ENCODE measurements at regions not wholly inside any gene's neighbourhood (a gene's known extent, or its start where the extent isn't known, plus 50 kb on each side); places are given as distances from the start of the nearest gene placed in this dataset.

DNA sequence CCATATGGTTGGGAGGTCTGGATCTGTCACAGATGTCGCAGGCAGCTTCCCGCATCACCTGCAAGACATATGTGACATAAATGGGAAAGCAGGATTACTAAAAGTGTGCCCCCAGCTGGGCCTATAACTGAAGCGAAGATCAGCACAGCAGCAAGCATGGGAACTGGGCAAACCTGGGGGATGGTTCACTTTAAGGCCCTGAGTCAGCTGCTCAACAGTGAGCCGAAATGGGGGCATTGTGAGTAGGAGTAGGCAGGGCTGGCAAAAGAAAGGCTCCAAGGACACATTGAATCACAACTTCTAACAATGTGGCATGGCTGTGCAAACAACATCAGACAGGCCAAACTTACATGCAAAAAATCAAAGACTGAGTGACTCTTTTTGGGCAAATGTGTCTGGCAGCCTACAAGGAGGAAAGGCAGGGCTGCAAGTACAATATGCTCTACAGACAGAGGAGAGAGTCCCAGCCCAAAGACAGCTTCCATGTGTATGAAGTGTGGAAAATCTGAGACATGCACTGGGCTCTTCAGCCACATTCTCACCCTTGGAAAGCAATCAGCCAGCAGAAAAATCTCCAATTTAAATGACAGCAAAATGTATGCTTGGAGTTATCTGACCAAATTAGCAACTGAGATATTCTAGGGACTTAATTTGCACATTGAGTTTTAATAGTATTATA, 531.0 kb upstream of the MMS22L start:
- no peak overlapping the region for H3K4me3 ChIP-seq (ENCODE audit: low read length)
- no peak for TF ChIP-seq ZNF274 (IDR thresholded peaks at IDR 0.05; ENCODE audit: low read depth, low read length)

DNA sequence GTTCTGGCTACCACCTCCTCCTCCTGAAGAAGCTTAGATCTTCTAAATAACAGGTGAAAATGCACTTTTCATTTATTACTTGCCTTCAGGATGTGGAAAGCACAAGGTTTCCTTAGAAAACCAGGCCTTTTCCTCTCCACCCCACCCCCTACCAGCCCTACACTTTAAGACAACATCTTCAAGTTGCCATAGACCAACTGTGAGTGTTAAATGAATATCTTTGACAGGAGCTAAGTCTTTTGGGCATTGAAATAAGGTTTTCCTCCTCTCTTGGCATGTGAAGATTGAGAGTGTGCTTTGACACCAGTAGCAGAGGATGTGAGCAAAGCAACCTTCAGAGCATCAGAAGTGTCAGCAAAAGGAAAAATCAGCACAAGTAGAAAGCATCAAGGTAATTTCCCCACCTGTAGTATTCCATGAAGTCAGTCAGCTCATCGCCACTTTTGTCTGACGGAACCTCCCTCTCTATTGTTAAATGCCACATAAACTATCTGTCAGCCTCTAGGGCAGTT, 532.3 kb upstream of the MMS22L start:
- no peak for TF ChIP-seq ZNF274 (IDR thresholded peaks at IDR 0.05; ENCODE audit: low read depth, low read length)
- H3K4me3 ChIP-seq (ENCODE audit: low read length) = no peak overlapping the region

DNA sequence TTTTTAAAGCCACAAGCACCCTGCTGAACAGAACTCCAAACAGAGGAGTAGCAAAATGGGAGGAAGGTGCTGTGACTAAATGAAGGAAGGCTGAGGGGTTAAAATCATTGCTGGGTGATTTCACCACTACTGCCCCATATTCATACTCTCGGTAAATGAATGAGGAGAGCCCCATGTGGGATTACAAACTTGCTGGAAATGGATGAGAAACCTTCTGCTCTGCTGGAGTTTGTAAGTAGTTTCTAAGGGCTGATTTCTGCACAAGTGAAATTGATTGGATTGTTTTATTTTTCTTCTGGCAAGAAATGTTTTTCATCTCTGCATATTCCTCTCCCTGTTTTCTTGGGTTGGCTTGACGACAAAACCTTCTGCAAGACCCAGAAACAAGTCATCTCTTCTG, 533.5 kb upstream of the MMS22L start:
- no peak for TF ChIP-seq ZNF274 (IDR thresholded peaks at IDR 0.05; ENCODE audit: low read depth, low read length)
- no peak overlapping the region for H3K4me3 ChIP-seq (ENCODE audit: low read length)

DNA sequence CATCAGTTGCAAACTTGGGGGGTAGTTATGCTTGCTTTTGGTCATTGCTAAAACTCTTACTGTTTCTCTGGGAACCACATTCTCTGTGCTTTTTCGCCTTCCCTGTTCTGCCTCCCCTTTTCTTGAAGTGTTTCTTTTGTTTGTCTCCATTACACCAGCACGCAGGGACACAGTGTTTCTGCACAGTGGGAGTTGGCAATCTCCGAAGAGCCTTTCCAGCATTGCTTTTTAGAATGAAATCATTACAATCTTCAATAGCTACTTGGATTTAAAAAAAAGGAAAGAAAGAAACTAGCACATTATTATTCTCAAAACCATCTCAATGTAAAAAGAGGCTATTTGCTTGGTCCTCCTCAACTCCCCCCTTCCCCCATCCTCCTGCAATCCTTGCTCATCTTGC, 536.7 kb upstream of the MMS22L start:
- no peak for TF ChIP-seq ZNF274 (IDR thresholded peaks at IDR 0.05; ENCODE audit: low read depth, low read length)
- H3K4me3 ChIP-seq (ENCODE audit: low read length) = no peak overlapping the region

DNA sequence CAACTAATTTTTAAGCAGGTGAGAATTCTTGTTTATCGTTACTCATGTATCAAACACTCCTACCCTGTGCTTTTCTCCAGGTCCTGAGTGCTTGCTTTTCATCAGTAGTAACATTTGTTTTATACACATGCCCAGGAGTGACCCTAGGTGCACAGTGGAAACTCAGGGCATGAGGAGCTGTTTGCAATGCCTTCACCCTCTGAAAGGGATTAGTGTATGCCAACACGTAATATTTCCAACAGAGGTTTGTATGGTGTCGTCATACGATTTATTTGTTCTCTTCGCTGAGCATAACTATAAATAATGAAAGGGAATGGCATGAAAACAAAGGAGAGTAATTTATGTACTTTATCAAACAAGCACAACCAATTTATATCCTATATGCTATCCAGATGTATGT, 537.4 kb upstream of the MMS22L start:
- H3K4me3 ChIP-seq (ENCODE audit: low read length) = no peak overlapping the region
- no peak for TF ChIP-seq ZNF274 (IDR thresholded peaks at IDR 0.05; ENCODE audit: low read depth, low read length)

DNA sequence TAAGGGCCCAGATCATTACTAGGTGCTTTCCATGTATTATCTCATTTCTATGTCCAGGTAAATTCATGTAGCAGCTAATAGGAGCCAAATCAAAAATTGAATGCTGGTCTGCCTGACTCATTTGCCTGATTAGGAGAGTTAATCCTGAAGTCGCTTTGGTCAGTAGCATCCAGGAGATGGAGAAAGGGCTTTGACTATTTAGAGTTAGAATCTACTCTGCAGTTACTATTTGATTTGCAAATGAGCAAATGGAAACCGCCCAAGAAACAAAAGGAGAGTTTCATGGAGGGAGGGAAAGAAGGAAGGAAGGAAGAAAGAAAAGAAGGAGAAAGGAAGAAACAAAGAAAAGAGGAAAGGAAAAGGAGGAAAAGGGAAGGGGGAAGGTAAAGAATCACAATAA, 539.6 kb upstream of the MMS22L start:
- no peak for TF ChIP-seq ZNF274 (IDR thresholded peaks at IDR 0.05; ENCODE audit: low read depth, low read length)
- H3K4me3 ChIP-seq (ENCODE audit: low read length) = no peak overlapping the region

DNA sequence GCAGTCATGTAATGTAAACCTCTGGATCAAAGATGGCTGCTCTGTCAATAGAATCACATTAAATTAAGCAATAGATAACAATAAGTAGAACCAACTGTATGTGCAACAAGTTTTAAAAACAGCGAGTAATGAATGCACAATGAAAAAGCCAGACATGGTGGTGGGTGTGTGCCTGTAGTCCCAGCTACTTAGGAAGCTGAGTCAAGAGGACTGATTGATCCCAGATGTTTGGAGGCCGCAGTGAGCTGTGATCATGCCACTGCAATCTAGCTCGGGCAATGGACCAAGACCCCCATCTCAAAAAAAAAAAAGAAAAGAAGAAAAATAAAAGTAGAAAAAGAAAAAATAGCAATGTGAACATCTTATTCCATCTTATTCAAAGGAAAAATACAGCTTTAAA, 558.7 kb upstream of the MMS22L start:
- H3K4me3 ChIP-seq (ENCODE audit: low read length) = no peak overlapping the region
- no peak for TF ChIP-seq ZNF274 (IDR thresholded peaks at IDR 0.05; ENCODE audit: low read depth, low read length)

DNA sequence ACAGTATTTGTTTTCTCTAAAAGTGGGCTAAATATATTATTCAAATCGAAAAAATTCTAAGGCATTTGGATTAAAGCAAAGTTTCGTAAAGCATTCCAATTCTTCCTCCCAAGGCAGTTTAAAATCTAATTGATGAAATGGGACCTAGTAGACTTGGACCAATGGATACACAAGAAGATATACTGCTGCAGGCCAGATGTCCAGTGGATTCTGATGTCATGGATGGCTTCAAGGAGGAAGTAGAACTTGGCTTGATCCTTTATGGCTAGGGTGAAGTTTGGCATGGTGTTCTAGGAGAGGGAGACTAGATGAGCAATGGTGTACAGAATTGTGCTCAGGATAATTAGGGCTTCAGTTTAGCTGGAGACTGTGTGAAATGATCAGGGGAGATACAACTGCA, 559.5 kb upstream of the MMS22L start:
- H3K4me3 ChIP-seq (ENCODE audit: low read length) = no peak overlapping the region
- TF ChIP-seq ZNF274 (IDR thresholded peaks at IDR 0.05; ENCODE audit: low read depth, low read length) = no peak

DNA sequence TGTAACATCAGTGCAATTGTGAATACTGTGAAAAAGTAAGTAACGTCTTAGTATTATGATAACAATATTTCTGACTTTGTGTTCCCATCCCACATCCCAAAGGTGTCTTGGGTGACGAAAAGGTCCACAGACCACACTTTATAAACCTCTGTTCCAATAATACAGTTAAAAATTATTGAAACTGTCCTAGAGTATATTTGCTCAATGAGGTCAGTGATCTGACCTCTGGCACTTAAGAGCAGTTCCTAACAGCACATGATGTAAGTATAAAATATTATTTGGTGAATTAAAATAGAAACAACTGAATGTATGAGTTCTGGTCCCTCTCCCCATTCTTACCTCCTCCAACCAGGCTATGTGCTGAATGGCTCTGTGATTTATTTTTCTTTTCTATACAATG, 566.4 kb upstream of the MMS22L start:
- TF ChIP-seq ZNF274 (IDR thresholded peaks at IDR 0.05; ENCODE audit: low read depth, low read length) = no peak
- H3K4me3 ChIP-seq (ENCODE audit: low read length) = no peak overlapping the region

DNA sequence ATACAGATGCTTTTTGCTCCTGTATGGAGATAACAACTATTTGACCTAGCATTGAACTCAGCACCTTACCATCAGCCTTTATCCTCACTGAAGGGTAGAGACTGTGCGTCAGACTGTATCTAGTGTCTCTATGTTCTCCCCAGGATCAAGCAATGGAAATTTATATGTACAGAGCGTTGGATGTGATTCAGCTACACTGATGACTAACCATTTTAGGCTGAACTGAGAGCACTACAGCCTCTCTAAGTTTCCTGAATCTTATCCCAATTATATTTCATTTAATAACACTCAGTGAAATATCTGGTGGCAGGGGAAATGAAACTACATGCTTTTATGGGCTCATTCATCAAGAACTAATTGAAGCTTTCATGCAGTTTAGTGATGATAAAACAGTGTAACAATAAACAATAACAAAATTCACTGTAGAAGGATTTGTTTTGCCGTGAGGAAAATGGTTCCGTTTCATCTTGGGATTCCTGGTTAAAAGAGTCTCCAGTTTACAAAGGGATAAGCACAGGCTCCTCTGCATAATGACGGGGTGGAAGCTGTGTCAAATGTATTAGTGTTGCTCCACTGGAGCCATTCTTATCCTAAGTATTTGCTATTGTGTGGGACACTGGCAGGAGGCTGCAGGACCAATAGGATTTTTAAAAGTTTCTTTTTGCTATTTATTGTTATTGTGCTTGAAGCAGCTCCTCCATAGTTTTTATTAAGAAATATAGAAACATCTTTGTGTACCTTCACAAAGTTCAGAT, 567.6 kb upstream of the MMS22L start:
- H3K4me3 ChIP-seq (ENCODE audit: low read length) = no peak overlapping the region
- TF ChIP-seq ZNF274 (IDR thresholded peaks at IDR 0.05; ENCODE audit: low read depth, low read length) = no peak

DNA sequence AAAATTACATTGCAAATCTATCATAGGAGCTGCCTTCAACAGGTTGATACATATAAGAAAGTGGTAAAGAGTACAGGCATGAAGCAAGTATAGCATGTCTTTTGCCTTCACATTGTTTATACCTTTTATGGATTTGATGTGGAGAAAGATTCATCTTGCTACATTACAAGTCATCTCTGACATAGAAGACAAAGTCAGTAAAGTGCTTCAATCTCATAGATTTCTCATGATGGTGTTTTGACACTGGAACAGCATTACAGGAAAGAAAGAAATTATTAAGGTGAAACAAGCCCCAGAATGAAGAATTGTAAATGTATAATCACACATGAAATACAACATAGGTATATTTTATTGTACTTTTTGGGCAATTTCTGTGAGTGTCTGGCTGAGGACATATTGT, 580.7 kb upstream of the MMS22L start:
- no peak overlapping the region for H3K4me3 ChIP-seq (ENCODE audit: low read length)
- no peak for TF ChIP-seq ZNF274 (IDR thresholded peaks at IDR 0.05; ENCODE audit: low read depth, low read length)

DNA sequence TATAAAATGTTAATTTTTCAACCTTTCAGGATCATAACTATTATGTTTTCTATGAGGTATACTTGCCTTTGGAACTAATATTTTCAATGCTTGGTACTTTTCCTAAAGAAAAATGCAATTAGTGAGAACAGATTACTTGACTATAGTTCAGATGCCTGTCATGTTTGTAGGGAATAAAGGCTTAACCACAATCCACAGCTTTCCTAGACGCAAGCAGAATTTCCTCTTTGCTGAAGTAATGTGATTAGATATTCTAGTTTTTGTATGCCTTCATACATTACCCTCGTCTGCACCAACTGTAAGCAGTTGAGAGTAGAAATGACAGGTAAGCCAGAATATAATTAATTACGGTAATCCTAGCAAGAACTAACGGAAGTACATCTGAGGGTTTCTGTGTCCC, 581.4 kb upstream of the MMS22L start:
- no peak overlapping the region for H3K4me3 ChIP-seq (ENCODE audit: low read length)
- no peak for TF ChIP-seq ZNF274 (IDR thresholded peaks at IDR 0.05; ENCODE audit: low read depth, low read length)

DNA sequence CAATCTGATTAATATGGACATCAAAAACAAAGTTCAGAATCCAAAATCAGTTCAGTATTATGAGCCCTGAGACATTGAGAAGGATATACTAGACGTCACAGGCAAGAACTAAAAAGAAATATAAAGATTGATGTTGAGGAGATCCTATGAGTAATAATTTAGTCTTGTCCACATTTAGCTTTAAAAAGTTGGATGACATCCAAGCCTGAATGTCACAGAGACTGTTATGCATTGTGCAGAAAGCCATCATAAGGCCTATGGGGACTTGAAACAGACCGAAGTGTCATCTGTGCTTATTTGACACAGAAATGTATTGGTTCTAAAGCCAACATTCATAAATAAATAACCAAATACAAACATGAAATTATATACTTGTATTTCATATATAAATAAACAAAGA, 581.8 kb upstream of the MMS22L start:
- no peak overlapping the region for H3K4me3 ChIP-seq (ENCODE audit: low read length)
- TF ChIP-seq ZNF274 (IDR thresholded peaks at IDR 0.05; ENCODE audit: low read depth, low read length) = no peak

DNA sequence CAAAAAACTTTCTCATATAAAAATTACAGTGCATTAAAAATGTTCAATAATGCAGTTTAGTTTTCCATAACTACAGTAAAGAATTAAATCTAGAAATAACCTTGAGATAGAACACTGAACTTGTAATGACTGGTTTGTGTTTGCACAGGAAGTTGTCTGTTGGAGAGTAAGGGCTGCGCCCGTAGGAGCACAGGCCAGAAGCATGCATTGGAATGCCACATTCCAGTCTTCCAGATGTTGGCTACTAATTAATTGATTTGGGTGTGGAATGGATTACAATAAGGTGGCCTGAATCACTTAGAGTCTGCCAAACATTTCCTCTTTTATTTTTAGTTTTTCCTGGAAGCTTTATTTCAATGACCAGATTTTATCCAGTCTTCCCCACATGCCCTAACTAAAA, 582.6 kb upstream of the MMS22L start:
- no peak for TF ChIP-seq ZNF274 (IDR thresholded peaks at IDR 0.05; ENCODE audit: low read depth, low read length)
- no peak overlapping the region for H3K4me3 ChIP-seq (ENCODE audit: low read length)

DNA sequence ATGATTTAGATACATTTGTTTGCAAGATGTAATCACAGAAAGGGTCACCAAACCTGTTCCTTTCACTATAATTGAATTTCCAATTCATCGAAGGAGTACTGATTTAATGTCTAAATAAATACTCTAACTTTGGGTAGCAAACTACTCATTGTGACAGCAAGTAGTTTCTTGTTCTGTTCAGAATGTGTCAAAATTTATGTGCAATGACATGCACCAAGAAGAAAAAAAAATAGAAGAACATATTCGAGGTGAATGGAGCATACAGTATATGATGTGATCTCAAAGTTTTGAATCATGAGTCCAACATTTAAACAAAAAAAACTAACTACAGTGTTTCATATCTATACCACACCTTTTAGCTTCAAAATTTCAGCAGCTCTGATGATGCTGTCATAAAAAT, 583.6 kb upstream of the MMS22L start:
- no peak for TF ChIP-seq ZNF274 (IDR thresholded peaks at IDR 0.05; ENCODE audit: low read depth, low read length)

More for the DNA sequence above, 583.6 kb upstream of the MMS22L start:
- H3K4me3 ChIP-seq (ENCODE audit: low read length) = no peak overlapping the region

All from GM08714 (cell line).